ENCODE measurements at regions not wholly inside any gene's neighbourhood (a gene's known extent, or its start where the extent isn't known, plus 50 kb on each side); places are given as distances from the start of the nearest gene placed in this dataset.

DNA sequence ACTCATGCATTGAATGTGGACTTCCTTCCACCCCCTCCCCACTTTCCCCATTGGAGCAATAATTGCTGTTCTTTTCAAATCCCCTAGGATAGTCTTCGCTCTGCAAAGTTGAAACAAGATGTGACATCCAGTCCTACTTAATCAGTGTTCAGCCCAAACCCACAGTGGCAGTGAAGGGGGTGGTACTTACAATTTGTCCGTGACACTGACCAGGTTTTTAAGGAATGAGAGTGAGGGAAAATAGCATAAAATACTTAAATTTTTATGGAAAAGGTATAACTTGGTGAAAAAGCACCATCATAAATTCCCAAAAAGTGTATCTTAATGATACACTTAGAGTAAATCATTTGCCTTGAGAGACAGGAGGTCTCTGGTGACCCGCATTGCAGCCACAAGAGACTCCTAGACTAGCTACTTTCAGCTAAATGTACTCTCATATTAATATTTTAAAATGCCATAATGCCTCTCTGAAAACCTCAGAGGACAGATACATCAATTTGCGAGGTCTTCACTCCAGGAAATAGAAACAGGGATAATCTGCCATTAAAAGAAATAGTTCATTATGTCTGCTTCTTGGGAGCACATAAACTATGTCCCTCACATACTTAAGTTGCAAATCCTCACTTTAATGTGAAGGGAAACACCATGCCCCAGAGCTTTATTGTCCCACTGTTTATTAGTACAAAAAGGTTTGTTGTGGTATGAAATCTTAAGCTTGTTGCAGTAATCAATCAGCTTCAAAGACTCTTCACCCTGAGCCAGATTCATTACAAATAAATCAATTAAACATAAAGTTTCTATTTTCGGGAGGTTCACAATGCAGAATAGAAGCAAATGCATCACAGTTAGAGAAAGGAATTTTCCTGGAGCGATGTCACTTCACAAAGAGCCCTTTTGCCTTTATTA lies 343.6 kb upstream of the ISL1 start:
- H3K27ac ChIP-seq, result no peak overlapping the region
- no peak for DNase-seq
- WGBS, 2 donors, result 74 to 85% methylated on average over 6 of the region's 6 CpGs
- no peaks in the 10 kb centered on the region for H3K36me3 ChIP-seq
- H3K4me1 ChIP-seq, result no peaks in the 10 kb centered on the region
- no peak for ATAC-seq
- peaks cover 0 to 4% (median 0%) of the 10 kb centered on the region in 7 donors for H3K27me3 ChIP-seq
- TF ChIP-seq, protein P1, sequence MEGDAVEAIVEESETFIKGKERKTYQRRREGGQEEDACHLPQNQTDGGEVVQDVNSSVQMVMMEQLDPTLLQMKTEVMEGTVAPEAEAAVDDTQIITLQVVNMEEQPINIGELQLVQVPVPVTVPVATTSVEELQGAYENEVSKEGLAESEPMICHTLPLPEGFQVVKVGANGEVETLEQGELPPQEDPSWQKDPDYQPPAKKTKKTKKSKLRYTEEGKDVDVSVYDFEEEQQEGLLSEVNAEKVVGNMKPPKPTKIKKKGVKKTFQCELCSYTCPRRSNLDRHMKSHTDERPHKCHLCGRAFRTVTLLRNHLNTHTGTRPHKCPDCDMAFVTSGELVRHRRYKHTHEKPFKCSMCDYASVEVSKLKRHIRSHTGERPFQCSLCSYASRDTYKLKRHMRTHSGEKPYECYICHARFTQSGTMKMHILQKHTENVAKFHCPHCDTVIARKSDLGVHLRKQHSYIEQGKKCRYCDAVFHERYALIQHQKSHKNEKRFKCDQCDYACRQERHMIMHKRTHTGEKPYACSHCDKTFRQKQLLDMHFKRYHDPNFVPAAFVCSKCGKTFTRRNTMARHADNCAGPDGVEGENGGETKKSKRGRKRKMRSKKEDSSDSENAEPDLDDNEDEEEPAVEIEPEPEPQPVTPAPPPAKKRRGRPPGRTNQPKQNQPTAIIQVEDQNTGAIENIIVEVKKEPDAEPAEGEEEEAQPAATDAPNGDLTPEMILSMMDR (IDR thresholded peaks at IDR 0.05), result no peak
- no peaks in the 10 kb centered on the region for H3K9me3 ChIP-seq
- intact Hi-C loops (cut with DNase I), result no loop called here
- no peak overlapping the region for H3K4me3 ChIP-seq

DNA sequence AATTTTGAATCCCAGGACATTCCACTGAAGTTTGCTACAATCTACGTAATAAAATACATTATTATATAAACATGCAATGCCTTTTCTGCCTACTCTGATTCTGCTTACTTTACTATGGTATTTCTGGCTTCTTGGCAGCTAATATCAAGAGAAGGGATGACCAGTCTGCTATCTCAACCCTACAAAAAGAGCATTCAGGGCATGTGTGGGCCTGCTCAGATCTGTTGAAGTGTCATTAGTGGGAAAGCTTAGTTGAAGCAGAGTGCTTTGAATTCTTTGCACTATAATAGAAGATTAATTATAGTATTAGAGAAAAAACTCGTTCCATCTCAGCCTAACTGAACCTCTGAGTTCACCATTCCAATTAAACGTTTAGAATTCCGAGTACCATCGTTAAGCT lies 339.5 kb upstream of the ISL1 start:
- WGBS, 2 donors, result 62 to 68% methylated on average over 5 of the region's 5 CpGs
- Histone ChIP-seq H3K9me3 (no peaks in the 10 kb centered on the region), H3K27ac (no peak overlapping the region), H3K27me3 (peaks cover 0 to 4% (median 0%) of the 10 kb centered on the region in 7 donors), H3K4me3 (no peak overlapping the region), H3K4me1 (no peaks in the 10 kb centered on the region), H3K36me3 (no peaks in the 10 kb centered on the region)
- DNase-seq (no peak), ATAC-seq (no peak)
- intact Hi-C loops (cut with DNase I), result no loop called here
- TF ChIP-seq, protein P1 (IDR thresholded peaks at IDR 0.05), result no peak

DNA sequence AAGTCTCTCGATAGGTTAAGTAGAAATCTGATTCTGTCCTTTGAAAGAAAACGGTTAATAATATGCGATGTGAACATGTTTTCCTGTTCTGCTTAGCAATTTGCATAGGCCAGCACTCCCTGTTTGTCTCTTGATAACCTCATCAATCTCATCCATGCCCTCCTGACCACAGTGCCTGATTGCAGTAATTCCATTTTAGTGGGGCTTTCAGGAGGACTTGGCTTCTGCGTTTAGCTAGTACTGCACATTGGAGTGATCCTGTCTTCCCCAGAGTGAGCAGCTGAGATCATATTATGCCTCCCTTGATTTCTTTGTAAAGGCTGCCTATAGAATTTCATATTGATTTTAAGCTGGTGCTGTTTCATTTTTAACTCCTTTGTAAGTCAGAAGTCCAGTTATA lies 335.9 kb upstream of the ISL1 start:
- TF ChIP-seq, protein P1 (IDR thresholded peaks at IDR 0.05), result no peak

DNA sequence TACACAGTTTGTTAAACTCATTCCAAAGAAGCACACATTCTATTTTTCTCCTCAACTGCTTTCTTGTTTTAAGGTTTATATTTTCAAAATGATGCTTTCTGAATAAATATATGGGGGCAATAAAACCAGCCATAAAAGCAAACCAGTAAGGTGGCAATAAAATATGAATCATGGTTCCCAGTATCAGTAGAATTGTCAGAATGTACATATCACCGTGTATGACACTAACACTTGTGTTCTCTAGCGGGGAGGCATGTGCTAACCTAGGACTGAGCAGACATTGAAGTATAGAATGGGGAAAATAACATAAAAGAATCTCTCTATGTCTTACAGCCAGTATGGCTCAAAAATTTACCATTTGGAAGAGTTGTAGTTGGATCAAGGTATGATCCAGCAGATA lies 329.9 kb upstream of the ISL1 start:
- TF ChIP-seq, protein P1 (IDR thresholded peaks at IDR 0.05), result no peak
- H3K4me3 ChIP-seq, result no peak overlapping the region
- no peaks in the 10 kb centered on the region for H3K4me1 ChIP-seq
- H3K36me3 ChIP-seq, result no peaks in the 10 kb centered on the region
- peaks cover 0 to 5% (median 0%) of the 10 kb centered on the region in 7 donors for H3K27me3 ChIP-seq
- H3K27ac ChIP-seq, result no peak overlapping the region
- H3K9me3 ChIP-seq, result no peaks in the 10 kb centered on the region
- ATAC-seq (no peak), DNase-seq (no peak)
- intact Hi-C loops (cut with DNase I), result no loop called here
- 79 to 84% methylated on average over 2 of the region's 2 CpGs for WGBS, 2 donors

More for the DNA sequence above, 335.9 kb upstream of the ISL1 start:
- no peak for DNase-seq
- ATAC-seq, result no peak
- intact Hi-C loops (cut with DNase I), result no loop called here
- WGBS, 2 donors, result 57 to 60% methylated on average over 4 of the region's 4 CpGs
- peaks cover 0 to 5% (median 0%) of the 10 kb centered on the region in 7 donors for H3K27me3 ChIP-seq
- no peak overlapping the region for H3K27ac ChIP-seq
- no peak overlapping the region for H3K4me3 ChIP-seq
- H3K36me3 ChIP-seq, result no peaks in the 10 kb centered on the region
- no peaks in the 10 kb centered on the region for H3K4me1 ChIP-seq
- H3K9me3 ChIP-seq, result no peaks in the 10 kb centered on the region
